Dendritic cell treated with granulocyte-macrophage colony-stimulating factor and Interleukin-4, amounts not matched to agents 40 ng/mL and 50 ng/mL, for 4 days (primary cell): ENCODE measurements at regions not wholly inside any gene's neighbourhood (a gene's known extent, or its start where the extent isn't known, plus 50 kb on each side); places are given as distances from the start of the nearest gene placed in this dataset.
"Not testable (repeated sequence)": the region's sequence is repeated elsewhere in the genome, so short reads cannot be mapped to it uniquely, and the experiment has no call there.

Source experiments
- H3K27ac Mint-ChIP-seq: one replicate; pipeline ENCODE4 v1.8.0; 2022; ENCODE audit warnings: mild to moderate bottlenecking, mixed read lengths
- H3K27me3 Mint-ChIP-seq: one replicate; pipeline ENCODE4 v1.8.0; 2022; ENCODE audit warnings: mild to moderate bottlenecking, mixed read lengths
- H3K36me3 Mint-ChIP-seq: one replicate; pipeline ENCODE4 v1.8.0; 2022; ENCODE audit warnings: low read depth, mixed read lengths
- H3K4me1 Mint-ChIP-seq: one replicate; pipeline ENCODE4 v1.8.0; 2022; ENCODE audit warnings: low read depth, mixed read lengths
- H3K4me3 Mint-ChIP-seq: one replicate; pipeline ENCODE4 v1.8.0; 2022; ENCODE audit warnings: mild to moderate bottlenecking, moderate library complexity, mixed read lengths
- H3K9me3 Mint-ChIP-seq: one replicate; pipeline ENCODE4 v1.8.0; 2022; ENCODE audit warnings: mixed read lengths
- intact Hi-C: fragments of 100-400 bp; cut with micrococcal nuclease; formaldehyde crosslinking; loops from one replicate; pipeline ENCODE4 v1.15.0; 2022

- Mint-ChIP-seq H3K27me3 (no peaks in the 10 kb centered on the region), H3K4me1 (no peaks in the 10 kb centered on the region), H3K4me3 (no peak overlapping the region), H3K36me3 (no peaks in the 10 kb centered on the region), H3K27ac (no peak overlapping the region), H3K9me3 (peaks cover 45% of the 10 kb centered on the region)
- intact Hi-C loops = no loop called here
Observed at GRCh38 chr1:4253935-4254334, 353.9 kb upstream of the C1orf174 start.

- Mint-ChIP-seq H3K4me3 (no peak overlapping the region), H3K36me3 (no peaks in the 10 kb centered on the region), H3K9me3 (peaks cover 57% of the 10 kb centered on the region), H3K4me1 (no peaks in the 10 kb centered on the region), H3K27ac (no peak overlapping the region), H3K27me3 (no peaks in the 10 kb centered on the region)
- intact Hi-C loops = no loop called here
Observed at GRCh38 chr1:4256351-4256750, 356.3 kb upstream of the C1orf174 start.

- H3K27me3 Mint-ChIP-seq, H3K4me1 Mint-ChIP-seq, H3K4me3 Mint-ChIP-seq, H3K27ac Mint-ChIP-seq, intact Hi-C loops, H3K36me3 Mint-ChIP-seq: not testable (repeated sequence)
- peaks cover 47% of the 10 kb centered on the region for H3K9me3 Mint-ChIP-seq
Observed at GRCh38 chr1:4258146-4258777, 358.2 kb upstream of the C1orf174 start.

GRCh38 chr1:4261327-4261726 is 361.3 kb upstream of the C1orf174 start:
- H3K27me3 Mint-ChIP-seq = no peaks in the 10 kb centered on the region
- no peaks in the 10 kb centered on the region for H3K36me3 Mint-ChIP-seq
- H3K4me3 Mint-ChIP-seq = no peak overlapping the region
- H3K9me3 Mint-ChIP-seq = peaks cover 38% of the 10 kb centered on the region
- H3K4me1 Mint-ChIP-seq = no peaks in the 10 kb centered on the region
- intact Hi-C loops = no loop called here
- H3K27ac Mint-ChIP-seq = no peak overlapping the region

- Mint-ChIP-seq H3K36me3 (no peaks in the 10 kb centered on the region), H3K4me3 (no peak overlapping the region), H3K4me1 (no peaks in the 10 kb centered on the region), H3K27ac (no peak overlapping the region), H3K9me3 (peaks cover 24% of the 10 kb centered on the region), H3K27me3 (no peaks in the 10 kb centered on the region)
- intact Hi-C loops = no loop called here
Observed at GRCh38 chr1:4262665-4263064, 362.6 kb upstream of the C1orf174 start.

- peaks cover 2% of the 10 kb centered on the region for H3K27me3 Mint-ChIP-seq
- intact Hi-C loops = no loop called here
- H3K9me3 Mint-ChIP-seq = peaks cover 14% of the 10 kb centered on the region
- H3K36me3 Mint-ChIP-seq = no peaks in the 10 kb centered on the region
- no peaks in the 10 kb centered on the region for H3K4me1 Mint-ChIP-seq
- H3K27ac Mint-ChIP-seq = no peak overlapping the region
- H3K4me3 Mint-ChIP-seq = no peak overlapping the region
Observed at GRCh38 chr1:4263699-4264098, 363.6 kb upstream of the C1orf174 start.

- no peaks in the 10 kb centered on the region for H3K4me1 Mint-ChIP-seq
- H3K36me3 Mint-ChIP-seq = no peaks in the 10 kb centered on the region
Observed at GRCh38 chr1:4265836-4266235, 365.8 kb upstream of the C1orf174 start.

GRCh38 chr1:4267381-4268261 is 367.5 kb upstream of the C1orf174 start:
- intact Hi-C loops = no loop called here
- peaks cover 2% of the 10 kb centered on the region for H3K27me3 Mint-ChIP-seq
- H3K36me3 Mint-ChIP-seq = no peaks in the 10 kb centered on the region
- H3K4me3 Mint-ChIP-seq = no peak overlapping the region
- H3K9me3 Mint-ChIP-seq = no peaks in the 10 kb centered on the region
- H3K4me1 Mint-ChIP-seq = no peaks in the 10 kb centered on the region
- no peak overlapping the region for H3K27ac Mint-ChIP-seq

More at GRCh38 chr1:4265836-4266235, 365.8 kb upstream of the C1orf174 start:
- no peak overlapping the region for H3K4me3 Mint-ChIP-seq
- intact Hi-C loops = no loop called here
- no peak overlapping the region for H3K27ac Mint-ChIP-seq
- peaks cover 5% of the 10 kb centered on the region for H3K9me3 Mint-ChIP-seq
- peaks cover 2% of the 10 kb centered on the region for H3K27me3 Mint-ChIP-seq

- intact Hi-C loops = no loop called here
- Mint-ChIP-seq H3K27me3 (peaks cover 2% of the 10 kb centered on the region), H3K27ac (no peak overlapping the region), H3K9me3 (no peaks in the 10 kb centered on the region), H3K36me3 (no peaks in the 10 kb centered on the region), H3K4me1 (no peaks in the 10 kb centered on the region), H3K4me3 (no peak overlapping the region)
Observed at GRCh38 chr1:4268262-4268888, 368.3 kb upstream of the C1orf174 start.

- no peaks in the 10 kb centered on the region for H3K36me3 Mint-ChIP-seq
- H3K27ac Mint-ChIP-seq = no peak overlapping the region
- no peak overlapping the region for H3K4me3 Mint-ChIP-seq
- H3K9me3 Mint-ChIP-seq = no peaks in the 10 kb centered on the region
- no peaks in the 10 kb centered on the region for H3K4me1 Mint-ChIP-seq
- intact Hi-C loops = no loop called here
- H3K27me3 Mint-ChIP-seq = peaks cover 2% of the 10 kb centered on the region
Observed at GRCh38 chr1:4268889-4269284, 368.8 kb upstream of the C1orf174 start.

GRCh38 chr1:4269330-4269729 is 369.3 kb upstream of the C1orf174 start:
- Mint-ChIP-seq H3K4me3 (no peak overlapping the region), H3K27ac (no peak overlapping the region), H3K9me3 (no peaks in the 10 kb centered on the region), H3K36me3 (no peaks in the 10 kb centered on the region), H3K27me3 (peaks cover 2% of the 10 kb centered on the region), H3K4me1 (no peaks in the 10 kb centered on the region)
- intact Hi-C loops = no loop called here

GRCh38 chr1:4269952-4270570 is 370.0 kb upstream of the C1orf174 start:
- Mint-ChIP-seq H3K4me1 (no peaks in the 10 kb centered on the region), H3K9me3 (no peaks in the 10 kb centered on the region), H3K27me3 (peaks cover 2% of the 10 kb centered on the region), H3K27ac (no peak overlapping the region), H3K36me3 (no peaks in the 10 kb centered on the region), H3K4me3 (no peak overlapping the region)
- intact Hi-C loops = no loop called here

- no peaks in the 10 kb centered on the region for H3K9me3 Mint-ChIP-seq
- no peak overlapping the region for H3K27ac Mint-ChIP-seq
- no peaks in the 10 kb centered on the region for H3K4me1 Mint-ChIP-seq
- intact Hi-C loops = no loop called here
- H3K27me3 Mint-ChIP-seq = peaks cover 2% of the 10 kb centered on the region
- no peaks in the 10 kb centered on the region for H3K36me3 Mint-ChIP-seq
- no peak overlapping the region for H3K4me3 Mint-ChIP-seq
Observed at GRCh38 chr1:4270651-4271337, 370.7 kb upstream of the C1orf174 start.
